HG02938 (cell line): ENCODE measurements at regions not wholly inside any gene's neighbourhood (a gene's known extent, or its start where the extent isn't known, plus 50 kb on each side); places are given as distances from the start of the nearest gene placed in this dataset.

Source experiments
- ATAC-seq: cut with Tn5 transposase; IDR thresholded peaks from one replicate; pipeline ENCODE4 v1.9.1; 2021; ENCODE audit warnings: mild to moderate bottlenecking, moderate library complexity; ENCODE audit not compliant: unreplicated experiment

GRCh38 chr13:52975969-52976368, 52.6 kb upstream of the OLFM4 start:
- ATAC-seq, result no peak

GRCh38 chr13:52975161-52975560, 53.5 kb upstream of the OLFM4 start:
- ATAC-seq, result no peak

GRCh38 chr13:52974711-52975110, 53.9 kb upstream of the OLFM4 start:
- no peak for ATAC-seq

GRCh38 chr13:52969373-52969772, 59.2 kb upstream of the OLFM4 start:
- no peak for ATAC-seq

GRCh38 chr13:52968074-52968700, 60.4 kb upstream of the OLFM4 start:
- peak; percentile 98 for ATAC-seq

- no peak for ATAC-seq
Observed at GRCh38 chr13:52961987-52962386, 66.6 kb upstream of the OLFM4 start.

GRCh38 chr13:52961256-52961910, 67.2 kb upstream of the OLFM4 start:
- ATAC-seq, result no peak

- ATAC-seq, result no peak
Observed at GRCh38 chr13:52955472-52955874, 73.1 kb upstream of the OLFM4 start.

GRCh38 chr13:52954838-52955237, 73.8 kb upstream of the OLFM4 start:
- ATAC-seq, result no peak

GRCh38 chr13:52950436-52950956, 78.1 kb upstream of the OLFM4 start:
- ATAC-seq, result no peak

- no peak for ATAC-seq
Observed at GRCh38 chr13:52949742-52950141, 78.9 kb upstream of the OLFM4 start.

- ATAC-seq, result no peak
Observed at GRCh38 chr13:52949044-52949443, 79.6 kb upstream of the OLFM4 start.

GRCh38 chr13:52947921-52948373, 80.7 kb upstream of the OLFM4 start:
- no peak for ATAC-seq

- ATAC-seq, result no peak
Observed at GRCh38 chr13:52945348-52945747, 83.3 kb upstream of the OLFM4 start.

- no peak for ATAC-seq
Observed at GRCh38 chr13:52944697-52945096, 83.9 kb upstream of the OLFM4 start.

GRCh38 chr13:52938065-52938464, 89.6 kb upstream of the PCDH8 start:
- no peak for ATAC-seq

- no peak for ATAC-seq
Observed at GRCh38 chr13:52936806-52937205, 88.4 kb upstream of the PCDH8 start.

GRCh38 chr13:52934258-52934657, 85.8 kb upstream of the PCDH8 start:
- no peak for ATAC-seq

- ATAC-seq, result no peak
Observed at GRCh38 chr13:52933547-52934210, 85.2 kb upstream of the PCDH8 start.

GRCh38 chr13:52933099-52933498, 84.7 kb upstream of the PCDH8 start:
- ATAC-seq, result no peak

GRCh38 chr13:52932649-52933048, 84.2 kb upstream of the PCDH8 start:
- ATAC-seq, result no peak
